Coronary artery (tissue), 2 donors: ENCODE measurements at regions not wholly inside any gene's neighbourhood (a gene's known extent, or its start where the extent isn't known, plus 50 kb on each side); places are given as distances from the start of the nearest gene placed in this dataset.

Experiments used
- DNase-seq: peaks from one replicate; pipeline ENCODE4 v3.0.0-alpha.2; 2017; ENCODE audit warnings: low spot score
- H3K27ac ChIP-seq, 2 donors: fragments of 200-600 bp; sonication (generic); one replicate each; pipeline ENCODE4 v1.5.1; 2016 to 2019
- H3K4me3 ChIP-seq: fragments of 200-600 bp; sonication (generic); 2 replicates; pipeline ENCODE4 v1.5.1; 2016; ENCODE audit warnings: mild to moderate bottlenecking, moderate library complexity
- CTCF ChIP-seq: fragments of 200-600 bp; sonication (generic); IDR thresholded peaks from one replicate; pipeline ENCODE4 v1.5.1; 2019; ENCODE audit warnings: antibody characterized with exemption

- H3K27ac ChIP-seq, result no peak overlapping the region
- DNase-seq, result no peak
- no peak overlapping the region for H3K4me3 ChIP-seq
- TF ChIP-seq CTCF, result no peak
These were observed 362.0 kb downstream of the FSIP2 start for GRCh38 chr2:186100636-186101035.

- no peak for TF ChIP-seq CTCF
- H3K4me3 ChIP-seq, result no peak overlapping the region
- H3K27ac ChIP-seq, result no peak overlapping the region
- no peak for DNase-seq
These were observed 363.0 kb downstream of the FSIP2 start for GRCh38 chr2:186101616-186102015.

GRCh38 chr2:186103276-186103675, 364.7 kb downstream of the FSIP2 start:
- H3K27ac ChIP-seq, result no peak overlapping the region
- no peak for DNase-seq
- H3K4me3 ChIP-seq, result no peak overlapping the region
- no peak for TF ChIP-seq CTCF

- DNase-seq, result no peak
- no peak for TF ChIP-seq CTCF
- Histone ChIP-seq H3K4me3 (no peak overlapping the region), H3K27ac (no peak overlapping the region)
These were observed 366.6 kb downstream of the FSIP2 start for GRCh38 chr2:186105016-186105724.

- no peak for TF ChIP-seq CTCF
- H3K27ac ChIP-seq, result no peak overlapping the region
- no peak for DNase-seq
These were observed 369.9 kb downstream of the FSIP2 start for GRCh38 chr2:186108470-186108869.

GRCh38 chr2:186113284-186113683, 372.8 kb upstream of the ZC3H15 start:
- DNase-seq, result no peak
- H3K4me3 ChIP-seq, result no peak overlapping the region
- no peak for TF ChIP-seq CTCF
- H3K27ac ChIP-seq, result no peak overlapping the region

More at GRCh38 chr2:186108470-186108869, 369.9 kb downstream of the FSIP2 start:
- no peak overlapping the region for H3K4me3 ChIP-seq

GRCh38 chr2:186125156-186125555, 360.9 kb upstream of the ZC3H15 start:
- Histone ChIP-seq H3K27ac (no peak overlapping the region), H3K4me3 (no peak overlapping the region)
- no peak for TF ChIP-seq CTCF
- DNase-seq, result no peak
